Gastrocnemius medialis (tissue), 4 donors: ENCODE measurements at regions not wholly inside any gene's neighbourhood (a gene's known extent, or its start where the extent isn't known, plus 50 kb on each side); places are given as distances from the start of the nearest gene placed in this dataset.

Experiments
- ATAC-seq, 2 donors: fragments of 150-250 bp; one replicate each; pipeline ENCODE4 v1.9.1; 2016
- DNase-seq, 2 donors: peaks; one replicate each; pipeline ENCODE4 v3.0.0-alpha.2; 2019
- H3K27ac ChIP-seq, 4 donors: fragments of 200-600 bp; sonication (generic); 1 replicate in 1 of 4; 2 replicates in 3 of 4; pipeline ENCODE4 v1.5.1; 2016 to 2018; ENCODE audit warnings: mild to moderate bottlenecking in 2 of 4, moderate library complexity in 1 of 4
- H3K27me3 ChIP-seq, 3 donors: fragments of 200-600 bp; sonication (generic) in 2 of 3; 1 replicate in 1 of 3; 2 replicates in 2 of 3; pipeline versions ENCODE4 v1.5.1 to v1.6.0; 2016 to 2019; ENCODE audit warnings: mild to moderate bottlenecking in 1 of 3, moderate library complexity in 1 of 3
- H3K36me3 ChIP-seq, 2 donors: fragments of 200-600 bp; sonication (generic) in 1 of 2; one replicate each; pipeline ENCODE4 v1.5.1; 2017 to 2018
- H3K4me1 ChIP-seq, 2 donors: fragments of 200-600 bp; sonication (generic) in 1 of 2; one replicate each; pipeline ENCODE4 v1.5.1; 2016 to 2017; ENCODE audit warnings: mild to moderate bottlenecking in 2 of 2
- H3K4me3 ChIP-seq, 4 donors: fragments of 200-600 bp; sonication (generic) in 3 of 4; 1 replicate in 1 of 4; 2 replicates in 3 of 4; pipeline ENCODE4 v1.5.1; 2016 to 2019; ENCODE audit warnings: mild to moderate bottlenecking in 2 of 4
- H3K9me3 ChIP-seq, 3 donors: fragments of 200-600 bp; sonication (generic) in 2 of 3; 1 replicate in 1 of 3; 2 replicates in 2 of 3; pipeline ENCODE4 v1.5.1; 2016 to 2019
- CTCF ChIP-seq, 5 experiments: fragments of 450-650 bp in 3 of 5; fragments of 200-600 bp in 2 of 5; sonication (generic) in 2 of 5; IDR thresholded peaks in 4 of 5; conservative IDR thresholded peaks in 1 of 5; 1 replicate in 4 of 5; 2 replicates in 1 of 5; pipeline ENCODE4 v1.5.1; 2016 to 2019; ENCODE audit warnings: antibody characterized with exemption in 5 of 5, mild to moderate bottlenecking in 3 of 5, moderate library complexity in 3 of 5
- POLR2A ChIP-seq, 2 donors: fragments of 450-650 bp; IDR thresholded peaks; one replicate each; pipeline ENCODE4 v1.6.1; 2017; ENCODE audit warnings: antibody characterized with exemption in 2 of 2, mild to moderate bottlenecking in 2 of 2, moderate library complexity in 2 of 2
- in situ Hi-C, 4 donors: fragments of 200-750 bp; cut with MboI; loops; one replicate each; pipeline versions ENCODE4 v1.15.0 to v1.8.0; 2017; ENCODE audit warnings: low sequenced_read_pairs in 4 of 4
- intact Hi-C: fragments of 100-400 bp; cut with DNase I; formaldehyde crosslinking; loops from one replicate; pipeline ENCODE4 v1.15.1; 2023; ENCODE audit warnings: low total_unique reads

- H3K9me3 ChIP-seq, result no peaks in the 10 kb centered on the region
- H3K4me3 ChIP-seq, result no peak overlapping the region
- no peak for TF ChIP-seq POLR2A (IDR thresholded peaks at IDR 0.05)
- TF ChIP-seq CTCF (IDR thresholded peaks at IDR 0.05 in 4 of 5, conservative IDR thresholded peaks at IDR 0.05 in 1 of 5), result no peak
- DNase-seq (no peak), ATAC-seq (no peak)
- intact Hi-C loops (no loop called here), in situ Hi-C loops (loop anchor here in 1 of 4 donors (25.0 kb wide), 1 partner anchor 107 kb away; no protein-coding TSS in a partner anchor)
- no peak overlapping the region for H3K27ac ChIP-seq
- no peaks in the 10 kb centered on the region for H3K36me3 ChIP-seq
- no peaks in the 10 kb centered on the region for H3K4me1 ChIP-seq
- no peaks in the 10 kb centered on the region for H3K27me3 ChIP-seq
These were observed 416.3 kb downstream of the SPATA31D1 start for GRCh38 chr9:82404881-82405280.

GRCh38 chr9:82406456-82407085 is 418.0 kb downstream of the SPATA31D1 start:
- Histone ChIP-seq H3K4me3 (no peak overlapping the region), H3K9me3 (no peaks in the 10 kb centered on the region), H3K27me3 (no peaks in the 10 kb centered on the region), H3K36me3 (no peaks in the 10 kb centered on the region), H3K4me1 (no peaks in the 10 kb centered on the region), H3K27ac (no peak overlapping the region)
- ATAC-seq, result no peak
- TF ChIP-seq POLR2A (IDR thresholded peaks at IDR 0.05), result no peak
- TF ChIP-seq CTCF (IDR thresholded peaks at IDR 0.05 in 4 of 5, conservative IDR thresholded peaks at IDR 0.05 in 1 of 5), result no peak
- no peak for DNase-seq
- intact Hi-C loops (no loop called here), in situ Hi-C loops (loop anchor here in 1 of 4 donors (25.0 kb wide), 1 partner anchor 106 kb away; no protein-coding TSS in a partner anchor)

- TF ChIP-seq CTCF (IDR thresholded peaks at IDR 0.05 in 4 of 5, conservative IDR thresholded peaks at IDR 0.05 in 1 of 5) (no peak), POLR2A (IDR thresholded peaks at IDR 0.05) (no peak)
- DNase-seq (no peak), ATAC-seq (no peak)
- Histone ChIP-seq H3K4me1 (no peaks in the 10 kb centered on the region), H3K9me3 (no peaks in the 10 kb centered on the region), H3K36me3 (no peaks in the 10 kb centered on the region), H3K4me3 (no peak overlapping the region), H3K27me3 (no peaks in the 10 kb centered on the region), H3K27ac (no peak overlapping the region)
- intact Hi-C loops, result no loop called here
- in situ Hi-C loops, result loop anchor here in 1 of 4 donors (25.0 kb wide), 1 partner anchor 102 kb away; no protein-coding TSS in a partner anchor
These were observed 421.7 kb downstream of the SPATA31D1 start for GRCh38 chr9:82410306-82410705.

- no peak for ATAC-seq
- in situ Hi-C loops (loop anchor here in 1 of 4 donors (25.0 kb wide), 1 partner anchor 101 kb away; no protein-coding TSS in a partner anchor), intact Hi-C loops (no loop called here)
- Histone ChIP-seq H3K4me3 (no peak overlapping the region), H3K9me3 (no peaks in the 10 kb centered on the region), H3K36me3 (no peaks in the 10 kb centered on the region), H3K27ac (no peak overlapping the region), H3K4me1 (no peaks in the 10 kb centered on the region), H3K27me3 (no peaks in the 10 kb centered on the region)
- TF ChIP-seq CTCF (IDR thresholded peaks at IDR 0.05 in 4 of 5, conservative IDR thresholded peaks at IDR 0.05 in 1 of 5) (no peak), POLR2A (IDR thresholded peaks at IDR 0.05) (no peak)
- DNase-seq, result no peak
These were observed 422.3 kb downstream of the SPATA31D1 start for GRCh38 chr9:82410866-82411265.
